Transverse colon (tissue), 4 donors: ENCODE measurements at regions not wholly inside any gene's neighbourhood (a gene's known extent, or its start where the extent isn't known, plus 50 kb on each side); places are given as distances from the start of the nearest gene placed in this dataset.

Experiments
- CTCF ChIP-seq, 5 experiments: fragments of 200-600 bp in 3 of 5; fragments of 450-650 bp in 2 of 5; sonication (generic) in 3 of 5; IDR thresholded peaks; 1 replicate in 2 of 5; 2 replicates in 3 of 5; pipeline ENCODE4 v1.5.1; 2016 to 2017; ENCODE audit warnings: antibody characterized with exemption in 5 of 5, inconsistent platforms in 3 of 5, mild to moderate bottlenecking in 2 of 5, moderate library complexity in 1 of 5
- EP300 ChIP-seq: sonication (generic); formaldehyde crosslinking; IDR thresholded peaks from one replicate; pipeline ENCODE4 v1.6.1; 2017; ENCODE audit warnings: antibody characterized with exemption, low read depth
- POLR2A ChIP-seq: fragments of 450-650 bp; IDR thresholded peaks from one replicate; pipeline ENCODE4 v1.6.1; 2016; ENCODE audit warnings: antibody characterized with exemption, mild to moderate bottlenecking, moderate library complexity
- POLR2AphosphoS5 ChIP-seq, 3 donors: sonication (generic); formaldehyde crosslinking; IDR thresholded peaks; one replicate each; pipeline ENCODE4 v1.6.1; 2016; ENCODE audit warnings: antibody characterized with exemption in 3 of 3

DNA sequence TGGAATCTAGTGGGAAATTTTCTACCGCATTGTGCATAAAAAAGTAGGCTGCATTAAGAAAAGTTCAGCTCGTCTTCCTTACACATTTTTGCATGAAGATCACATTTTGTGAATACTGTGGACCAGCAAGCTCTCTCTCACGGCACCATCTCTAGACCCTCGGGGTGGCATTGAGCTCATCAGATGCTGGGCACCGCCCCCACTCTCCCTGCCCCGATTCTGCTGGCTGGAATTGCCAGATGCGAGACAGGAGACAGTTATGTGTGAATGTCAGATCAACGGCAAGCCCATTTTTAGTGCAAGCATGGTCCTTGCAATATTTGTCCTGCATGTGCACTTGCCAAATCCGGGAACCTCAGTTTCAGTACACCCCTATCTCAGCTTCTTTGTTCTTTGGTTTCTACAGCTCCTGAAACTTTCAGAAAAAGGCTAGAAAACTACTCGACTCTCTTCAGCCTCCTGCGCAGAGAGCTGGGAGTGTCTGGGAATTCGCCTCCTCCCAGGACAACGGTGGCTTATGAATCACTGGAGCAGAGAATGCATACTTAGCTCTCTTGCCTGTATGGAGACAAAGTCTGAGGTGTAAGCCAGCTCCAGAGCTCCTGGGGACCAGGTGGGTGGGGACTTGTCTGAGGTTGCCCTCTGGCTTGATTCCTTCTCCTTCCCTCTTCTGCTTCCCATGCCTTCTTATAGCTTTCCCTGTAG lies 285.2 kb upstream of the ATP10A start:
- no peak for TF ChIP-seq POLR2A
- TF ChIP-seq EP300 = no peak
- no peak for TF ChIP-seq CTCF (IDR thresholded peaks at IDR 0.05)
- TF ChIP-seq POLR2AphosphoS5 (IDR thresholded peaks at IDR 0.05) = no peak
